ENCODE measurements at regions not wholly inside any gene's neighbourhood (a gene's known extent, or its start where the extent isn't known, plus 50 kb on each side); places are given as distances from the start of the nearest gene placed in this dataset.

DNA sequence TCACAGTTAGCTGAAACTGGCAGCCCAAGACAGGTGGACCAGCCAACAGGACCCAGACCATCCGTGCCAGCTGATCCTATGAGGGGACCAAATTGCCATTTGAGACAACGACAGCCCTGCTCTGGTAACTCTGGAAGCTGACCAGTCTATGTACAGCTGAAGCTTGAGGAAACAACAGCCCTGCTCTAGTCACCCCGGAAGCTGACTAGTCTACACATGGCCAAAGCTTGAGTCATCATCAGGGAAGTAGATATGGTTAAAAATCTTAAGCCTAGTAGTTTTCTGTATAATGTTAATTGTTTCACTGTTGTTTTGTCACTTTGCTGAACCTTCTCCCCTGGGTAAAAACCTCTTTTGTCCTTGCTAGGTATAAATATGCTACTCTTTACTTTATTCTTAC lies 905.4 kb upstream of the NDST4 start:
- Histone ChIP-seq H3K27ac (ENCODE audit: low read depth in 1 of 2, low read length in 1 of 2) (no peak overlapping the region), H3K9ac (ENCODE audit: insufficient read depth in 1 of 2, low read length in 2 of 2) (no peak overlapping the region), H3K9me3 (ENCODE audit: control insufficient read depth in 4 of 4, insufficient read depth in 3 of 4, low read length in 3 of 4) (peaks cover 0 to 39% (median 17%) of the 10 kb centered on the region in 4 donors), H3K36me3 (ENCODE audit: control insufficient read depth in 4 of 4, insufficient read depth in 4 of 4, low read length in 4 of 4) (no peaks in the 10 kb centered on the region), H3K4me1 (ENCODE audit: control insufficient read depth in 5 of 5, insufficient read depth in 5 of 5, low read length in 5 of 5) (no peaks in the 10 kb centered on the region), H3K27me3 (ENCODE audit: control insufficient read depth in 3 of 3, insufficient read depth in 3 of 3, low read length in 2 of 3) (no peaks in the 10 kb centered on the region), H3K4me3 (no peak overlapping the region)
- no peak for DNase-seq
- WGBS, 2 donors, result 90 to 93% methylated on average over 3 of the region's 3 CpGs
- TF ChIP-seq, protein P1, sequence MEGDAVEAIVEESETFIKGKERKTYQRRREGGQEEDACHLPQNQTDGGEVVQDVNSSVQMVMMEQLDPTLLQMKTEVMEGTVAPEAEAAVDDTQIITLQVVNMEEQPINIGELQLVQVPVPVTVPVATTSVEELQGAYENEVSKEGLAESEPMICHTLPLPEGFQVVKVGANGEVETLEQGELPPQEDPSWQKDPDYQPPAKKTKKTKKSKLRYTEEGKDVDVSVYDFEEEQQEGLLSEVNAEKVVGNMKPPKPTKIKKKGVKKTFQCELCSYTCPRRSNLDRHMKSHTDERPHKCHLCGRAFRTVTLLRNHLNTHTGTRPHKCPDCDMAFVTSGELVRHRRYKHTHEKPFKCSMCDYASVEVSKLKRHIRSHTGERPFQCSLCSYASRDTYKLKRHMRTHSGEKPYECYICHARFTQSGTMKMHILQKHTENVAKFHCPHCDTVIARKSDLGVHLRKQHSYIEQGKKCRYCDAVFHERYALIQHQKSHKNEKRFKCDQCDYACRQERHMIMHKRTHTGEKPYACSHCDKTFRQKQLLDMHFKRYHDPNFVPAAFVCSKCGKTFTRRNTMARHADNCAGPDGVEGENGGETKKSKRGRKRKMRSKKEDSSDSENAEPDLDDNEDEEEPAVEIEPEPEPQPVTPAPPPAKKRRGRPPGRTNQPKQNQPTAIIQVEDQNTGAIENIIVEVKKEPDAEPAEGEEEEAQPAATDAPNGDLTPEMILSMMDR (IDR thresholded peaks at IDR 0.05; ENCODE audit: control extremely low read depth, extremely low read depth), result no peak
- no peak for ATAC-seq (ENCODE audit: insufficient read depth, low FRiP score)

DNA sequence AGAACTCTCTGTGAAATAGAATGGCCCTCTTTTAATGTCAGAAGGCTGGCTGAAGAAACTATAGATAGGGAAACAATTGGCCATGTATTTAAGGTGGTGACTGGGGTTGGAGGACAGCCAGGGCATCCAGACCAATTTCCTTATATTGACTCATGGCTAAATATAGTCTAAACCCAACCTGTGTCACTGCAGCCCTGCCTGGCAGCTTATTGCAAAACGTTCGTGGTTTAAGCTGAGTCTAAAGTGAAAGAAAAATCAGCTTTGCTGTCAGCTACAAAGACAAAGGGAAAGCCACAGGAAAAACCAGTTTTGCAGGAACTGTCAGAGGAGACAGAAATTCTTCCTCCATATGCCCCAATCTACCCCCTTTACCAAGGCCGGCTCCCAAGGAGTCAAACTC lies 902.8 kb upstream of the NDST4 start:
- DNase-seq (peak in 1 of 3 donors; percentile 25), ATAC-seq (ENCODE audit: insufficient read depth, low FRiP score) (no peak)
- Histone ChIP-seq H3K4me1 (ENCODE audit: control insufficient read depth in 5 of 5, insufficient read depth in 5 of 5, low read length in 5 of 5) (no peaks in the 10 kb centered on the region), H3K9ac (ENCODE audit: insufficient read depth in 1 of 2, low read length in 2 of 2) (no peak overlapping the region), H3K27me3 (ENCODE audit: control insufficient read depth in 3 of 3, insufficient read depth in 3 of 3, low read length in 2 of 3) (no peaks in the 10 kb centered on the region), H3K36me3 (ENCODE audit: control insufficient read depth in 4 of 4, insufficient read depth in 4 of 4, low read length in 4 of 4) (no peaks in the 10 kb centered on the region), H3K4me3 (no peak overlapping the region), H3K27ac (ENCODE audit: low read depth in 1 of 2, low read length in 1 of 2) (no peak overlapping the region), H3K9me3 (ENCODE audit: control insufficient read depth in 4 of 4, insufficient read depth in 3 of 4, low read length in 3 of 4) (peaks cover 0 to 39% (median 17%) of the 10 kb centered on the region in 4 donors)
- TF ChIP-seq, protein P1 (IDR thresholded peaks at IDR 0.05; ENCODE audit: control extremely low read depth, extremely low read depth), result no peak
- WGBS, 2 donors, result 36 to 47% methylated on average over 3 of the region's 3 CpGs

DNA sequence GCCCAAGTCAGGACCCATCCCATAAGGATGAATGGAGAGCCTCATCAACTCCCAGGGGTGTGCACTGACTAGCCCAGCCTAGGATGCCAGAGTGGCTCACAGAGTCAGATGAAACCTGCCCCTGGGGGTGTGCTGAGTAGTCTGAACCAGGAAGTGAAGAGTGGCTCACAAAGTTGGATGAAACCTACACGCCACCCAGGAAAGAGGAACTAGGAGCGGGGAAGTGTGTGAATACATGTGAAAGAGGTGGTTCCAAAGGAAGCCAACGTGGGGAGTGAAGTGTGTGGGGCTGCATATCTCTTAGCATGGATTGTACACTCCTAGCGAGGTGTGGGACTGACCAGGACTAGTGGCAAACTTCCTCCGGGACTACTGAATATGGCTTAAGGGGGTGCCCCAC lies 902.1 kb upstream of the NDST4 start:
- no peaks in the 10 kb centered on the region for H3K36me3 ChIP-seq (ENCODE audit: control insufficient read depth in 4 of 4, insufficient read depth in 4 of 4, low read length in 4 of 4)
- peaks cover 0 to 39% (median 17%) of the 10 kb centered on the region in 4 donors for H3K9me3 ChIP-seq (ENCODE audit: control insufficient read depth in 4 of 4, insufficient read depth in 3 of 4, low read length in 3 of 4)
- WGBS, 2 donors, result 72 to 80% methylated on average over 5 of the region's 5 CpGs
- ATAC-seq (ENCODE audit: insufficient read depth, low FRiP score), result no peak
- H3K27me3 ChIP-seq (ENCODE audit: control insufficient read depth in 3 of 3, insufficient read depth in 3 of 3, low read length in 2 of 3), result no peaks in the 10 kb centered on the region
- no peak for DNase-seq
- H3K9ac ChIP-seq (ENCODE audit: insufficient read depth in 1 of 2, low read length in 2 of 2), result no peak overlapping the region
- TF ChIP-seq, protein P1 (IDR thresholded peaks at IDR 0.05; ENCODE audit: control extremely low read depth, extremely low read depth), result no peak
- no peak overlapping the region for H3K4me3 ChIP-seq
- no peaks in the 10 kb centered on the region for H3K4me1 ChIP-seq (ENCODE audit: control insufficient read depth in 5 of 5, insufficient read depth in 5 of 5, low read length in 5 of 5)
- H3K27ac ChIP-seq (ENCODE audit: low read depth in 1 of 2, low read length in 1 of 2), result no peak overlapping the region

DNA sequence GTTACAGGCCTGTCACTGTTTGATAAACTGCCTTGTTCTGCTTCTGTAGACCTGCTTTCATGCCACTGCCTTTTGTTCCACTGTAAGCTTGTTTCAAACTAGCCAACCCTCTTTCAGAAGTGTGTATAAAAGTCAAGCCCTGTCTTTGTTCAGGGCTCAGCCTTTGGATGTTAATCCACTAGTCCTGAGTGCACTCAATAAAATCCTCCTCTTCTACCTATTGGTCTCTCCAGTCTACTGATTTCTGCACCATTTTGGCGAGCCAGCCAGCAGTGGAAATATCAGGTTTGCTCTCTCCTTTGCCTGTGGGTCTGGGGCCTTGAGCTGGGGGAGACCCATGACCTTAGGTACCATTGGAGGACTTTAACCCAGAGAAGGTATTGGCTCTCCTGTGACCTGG lies 901.6 kb upstream of the NDST4 start:
- DNase-seq (no peak), ATAC-seq (ENCODE audit: insufficient read depth, low FRiP score) (no peak)
- peaks cover 0 to 36% (median 14%) of the 10 kb centered on the region in 4 donors for H3K9me3 ChIP-seq (ENCODE audit: control insufficient read depth in 4 of 4, insufficient read depth in 3 of 4, low read length in 3 of 4)
- H3K27ac ChIP-seq (ENCODE audit: low read depth in 1 of 2, low read length in 1 of 2), result no peak overlapping the region
- H3K36me3 ChIP-seq (ENCODE audit: control insufficient read depth in 4 of 4, insufficient read depth in 4 of 4, low read length in 4 of 4), result no peaks in the 10 kb centered on the region
- TF ChIP-seq, protein P1 (IDR thresholded peaks at IDR 0.05; ENCODE audit: control extremely low read depth, extremely low read depth), result no peak
- WGBS, 2 donors, result 76 to 81% methylated on average over 1 of the region's 1 CpG
- no peak overlapping the region for H3K4me3 ChIP-seq
- H3K4me1 ChIP-seq (ENCODE audit: control insufficient read depth in 5 of 5, insufficient read depth in 5 of 5, low read length in 5 of 5), result no peaks in the 10 kb centered on the region
- H3K9ac ChIP-seq (ENCODE audit: insufficient read depth in 1 of 2, low read length in 2 of 2), result no peak overlapping the region
- no peaks in the 10 kb centered on the region for H3K27me3 ChIP-seq (ENCODE audit: control insufficient read depth in 3 of 3, insufficient read depth in 3 of 3, low read length in 2 of 3)

Measured in lung (tissue), 11 donors.